ENCODE measurements at regions not wholly inside any gene's neighbourhood (a gene's known extent, or its start where the extent isn't known, plus 50 kb on each side); places are given as distances from the start of the nearest gene placed in this dataset.
"Not testable (repeated sequence)": the region's sequence is repeated elsewhere in the genome, so short reads cannot be mapped to it uniquely, and the experiment has no call there.

DNA sequence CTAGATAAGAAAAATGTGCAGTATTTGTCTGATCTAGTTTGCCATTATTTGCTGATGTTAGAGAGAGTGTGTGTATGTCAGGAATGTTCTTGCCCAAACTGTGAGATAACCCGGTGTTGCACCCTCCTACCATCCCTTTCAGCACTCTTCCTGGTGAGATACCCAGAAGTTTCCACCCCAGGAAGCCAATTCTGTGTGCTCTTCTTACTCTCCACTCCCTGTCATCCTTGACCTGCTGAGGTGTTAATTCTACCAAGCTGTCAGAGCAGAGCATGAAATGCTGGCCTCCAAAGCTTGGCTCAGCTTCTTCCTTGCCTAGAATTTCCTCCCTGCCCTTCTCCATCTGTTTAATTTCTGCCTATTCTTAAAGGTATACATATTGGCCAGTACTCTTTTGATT is 237.3 kb upstream of the CNR1 start:
- H3K27me3 ChIP-seq (replicated peaks; ENCODE audit: insufficient read depth) = no peaks in the 10 kb centered on the region; the same call in 1 of the 2 replicates
- DNase-seq = no peak
- in situ Hi-C loops (cut with MboI) = no loop called here
- H3K9ac ChIP-seq = no peak overlapping the region
- no peaks in the 10 kb centered on the region for H3K79me2 ChIP-seq (ENCODE audit: insufficient read depth)
- no peak overlapping the region for H3K4me3 ChIP-seq
- H3K9me2 ChIP-seq (ENCODE audit: insufficient read depth) = no peaks in the 10 kb centered on the region; the same call in 1 of the 2 replicates
- H3K36me3 ChIP-seq (ENCODE audit: low read depth) = no peaks in the 10 kb centered on the region
- H3K9me3 ChIP-seq (ENCODE audit: low read depth) = no peaks in the 10 kb centered on the region
- WGBS, 2 experiments (ENCODE audit: low coverage in 1 of 2, low lambda C conversion rate in 2 of 2, missing lambda C conversion rate in 2 of 2) = 29 to 52% methylated on average over 1 of the region's 1 CpG
- no peaks in the 10 kb centered on the region for H3K4me1 ChIP-seq (ENCODE audit: insufficient read depth)
- no peak overlapping the region for H2AFZ ChIP-seq
- H3K27ac ChIP-seq = no peak overlapping the region
- no peaks in the 10 kb centered on the region for H3F3A ChIP-seq (ENCODE audit: insufficient read depth)
- TF ChIP-seq EZH2 (IDR thresholded peaks at IDR 0.05; ENCODE audit: insufficient read depth, poor library complexity, severe bottlenecking) = no peak
- no peak for TF ChIP-seq EZH2phosphoT487 (IDR thresholded peaks at IDR 0.05; ENCODE audit: insufficient read depth, low read depth)
- H4K20me1 ChIP-seq (ENCODE audit: insufficient read depth) = no peaks in the 10 kb centered on the region
- H3K4me2 ChIP-seq (ENCODE audit: unreplicated experiment) = no peak overlapping the region

DNA sequence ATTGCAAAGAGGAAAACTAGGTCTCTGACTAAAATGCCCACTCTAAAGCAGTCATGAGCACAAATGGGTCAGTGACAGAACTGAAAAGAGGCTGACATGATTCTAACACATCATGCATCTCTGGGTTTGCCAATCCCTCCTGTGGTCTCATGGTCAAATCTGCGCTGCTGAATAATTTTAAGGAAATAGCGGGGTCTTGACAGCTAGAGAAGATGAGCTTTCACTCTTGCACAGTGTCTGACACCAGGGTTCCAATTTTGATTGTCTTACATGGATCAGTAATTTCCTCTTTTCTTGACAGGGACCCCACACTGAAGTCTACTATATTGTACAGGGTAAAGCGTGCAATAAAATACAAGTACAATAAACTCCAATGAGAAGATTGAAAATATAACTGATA is 236.8 kb upstream of the CNR1 start:
- no peaks in the 10 kb centered on the region for H3K79me2 ChIP-seq (ENCODE audit: insufficient read depth)
- H3K9me3 ChIP-seq (ENCODE audit: low read depth) = no peaks in the 10 kb centered on the region
- H3K4me1 ChIP-seq (ENCODE audit: insufficient read depth) = no peaks in the 10 kb centered on the region
- H2AFZ ChIP-seq = no peak overlapping the region
- H3K27ac ChIP-seq = no peak overlapping the region
- no peaks in the 10 kb centered on the region for H3K36me3 ChIP-seq (ENCODE audit: low read depth)
- H3F3A ChIP-seq (ENCODE audit: insufficient read depth) = no peaks in the 10 kb centered on the region
- no peaks in the 10 kb centered on the region; the same call in 1 of the 2 replicates for H3K27me3 ChIP-seq (replicated peaks; ENCODE audit: insufficient read depth)
- H4K20me1 ChIP-seq (ENCODE audit: insufficient read depth) = no peaks in the 10 kb centered on the region
- in situ Hi-C loops (cut with MboI) = no loop called here
- WGBS, 2 experiments (ENCODE audit: low coverage in 1 of 2, low lambda C conversion rate in 2 of 2, missing lambda C conversion rate in 2 of 2) = 62 to 66% methylated on average over 3 of the region's 3 CpGs
- no peak overlapping the region for H3K4me3 ChIP-seq
- no peak overlapping the region for H3K4me2 ChIP-seq (ENCODE audit: unreplicated experiment)
- no peak overlapping the region for H3K9ac ChIP-seq
- H3K9me2 ChIP-seq (ENCODE audit: insufficient read depth) = no peaks in the 10 kb centered on the region; the same call in 1 of the 2 replicates
- DNase-seq = no peak
- no peak for TF ChIP-seq EZH2phosphoT487 (IDR thresholded peaks at IDR 0.05; ENCODE audit: insufficient read depth, low read depth)
- no peak for TF ChIP-seq EZH2 (IDR thresholded peaks at IDR 0.05; ENCODE audit: insufficient read depth, poor library complexity, severe bottlenecking)

DNA sequence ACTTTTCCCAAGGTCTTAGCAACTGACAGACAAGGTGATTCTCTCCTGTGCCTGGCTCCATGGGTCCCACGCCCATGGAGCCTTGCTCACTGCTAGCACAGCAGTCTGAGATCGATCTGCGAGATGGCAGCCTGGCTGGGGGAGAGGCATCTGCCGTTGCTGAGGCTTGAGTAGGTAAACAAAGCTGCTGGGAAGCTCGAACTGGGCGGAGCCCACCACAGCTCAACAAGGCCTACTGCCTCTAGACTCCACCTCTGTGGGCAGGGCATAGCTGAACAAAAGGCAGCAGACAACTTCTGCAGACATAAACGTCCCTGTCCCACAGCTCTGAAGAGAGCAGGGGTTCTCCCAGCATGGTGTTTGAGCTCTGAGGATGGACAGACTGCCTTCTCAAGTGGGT is 224.9 kb upstream of the CNR1 start:
- H3K79me2 ChIP-seq (ENCODE audit: insufficient read depth); H3K27ac ChIP-seq; H4K20me1 ChIP-seq (ENCODE audit: insufficient read depth); H3K4me2 ChIP-seq (ENCODE audit: unreplicated experiment); H3K36me3 ChIP-seq (ENCODE audit: low read depth); H3K9ac ChIP-seq; H3K4me3 ChIP-seq; H3K4me1 ChIP-seq (ENCODE audit: insufficient read depth); H3F3A ChIP-seq (ENCODE audit: insufficient read depth); DNase-seq; H3K9me3 ChIP-seq (ENCODE audit: low read depth); H3K9me2 ChIP-seq (ENCODE audit: insufficient read depth); in situ Hi-C loops (cut with MboI); H2AFZ ChIP-seq: not testable (repeated sequence)
- peaks cover 20% of the 10 kb centered on the region for H3K27me3 ChIP-seq (replicated peaks; ENCODE audit: insufficient read depth)
- WGBS, 2 experiments (ENCODE audit: low coverage in 1 of 2, low lambda C conversion rate in 2 of 2, missing lambda C conversion rate in 2 of 2) = 33 to 35% methylated on average over 7 of the region's 7 CpGs

DNA sequence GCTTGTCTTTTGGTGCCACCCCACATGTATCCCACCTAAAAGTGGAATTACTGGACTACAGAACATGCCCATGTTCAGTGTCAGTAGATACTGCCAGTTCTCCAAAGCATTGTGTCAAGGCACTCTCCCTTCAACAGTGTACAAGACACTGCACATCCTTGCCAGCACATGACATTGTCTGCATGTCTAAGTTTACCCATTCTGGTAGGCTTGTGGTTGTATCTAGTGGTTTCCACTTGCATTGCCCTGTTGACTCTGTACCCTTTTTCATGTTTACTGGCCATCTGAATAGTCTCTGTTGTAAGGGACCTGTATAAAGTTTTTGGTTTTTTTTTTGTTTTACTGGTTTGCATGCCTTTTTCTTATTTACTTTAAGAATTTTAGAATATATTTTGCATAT is 222.4 kb upstream of the CNR1 start:
- H2AFZ ChIP-seq = no peak overlapping the region
- no peaks in the 10 kb centered on the region for H3F3A ChIP-seq (ENCODE audit: insufficient read depth)
- TF ChIP-seq EZH2phosphoT487 (IDR thresholded peaks at IDR 0.05; ENCODE audit: insufficient read depth, low read depth) (no peak), EZH2 (IDR thresholded peaks at IDR 0.05; ENCODE audit: insufficient read depth, poor library complexity, severe bottlenecking) (no peak)
- no peaks in the 10 kb centered on the region for H3K9me3 ChIP-seq (ENCODE audit: low read depth)
- H3K4me1 ChIP-seq (ENCODE audit: insufficient read depth) = no peaks in the 10 kb centered on the region
- peaks cover 15% of the 10 kb centered on the region for H3K27me3 ChIP-seq (replicated peaks; ENCODE audit: insufficient read depth)
- no peak overlapping the region for H3K4me2 ChIP-seq (ENCODE audit: unreplicated experiment)
- no peak overlapping the region for H3K27ac ChIP-seq
- no peak overlapping the region for H3K4me3 ChIP-seq
- H3K9ac ChIP-seq = no peak overlapping the region
- H4K20me1 ChIP-seq (ENCODE audit: insufficient read depth) = no peaks in the 10 kb centered on the region
- in situ Hi-C loops (cut with MboI) = no loop called here
- no peaks in the 10 kb centered on the region for H3K9me2 ChIP-seq (ENCODE audit: insufficient read depth)
- H3K36me3 ChIP-seq (ENCODE audit: low read depth) = no peaks in the 10 kb centered on the region
- H3K79me2 ChIP-seq (ENCODE audit: insufficient read depth) = no peaks in the 10 kb centered on the region
- no peak for DNase-seq

DNA sequence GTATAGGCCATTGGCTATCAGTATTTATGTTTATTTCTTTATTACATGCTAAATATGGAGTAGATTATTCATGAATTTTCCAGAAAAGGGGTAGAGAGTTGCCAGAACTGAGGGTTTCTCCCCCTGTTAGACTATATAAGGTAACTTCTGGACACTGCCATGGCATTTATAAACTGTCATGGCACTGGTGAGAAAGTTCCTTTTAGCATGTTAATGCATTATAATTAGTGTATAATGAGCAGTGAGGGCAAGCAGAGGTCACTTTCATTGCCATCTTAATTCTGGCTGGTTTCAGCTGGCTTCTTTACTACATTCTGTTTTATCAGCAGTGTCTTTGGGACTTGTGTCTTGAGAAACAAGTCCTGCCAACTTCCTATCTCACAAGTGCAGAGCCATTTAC is 220.0 kb upstream of the CNR1 start:
- Histone ChIP-seq H3K9ac (no peak overlapping the region), H2AFZ (no peak overlapping the region), H3K4me3 (no peak overlapping the region), H3F3A (ENCODE audit: insufficient read depth) (peaks cover 2% of the 10 kb centered on the region; the same call in 1 of the 2 replicates), H3K79me2 (ENCODE audit: insufficient read depth) (no peaks in the 10 kb centered on the region), H4K20me1 (ENCODE audit: insufficient read depth) (no peaks in the 10 kb centered on the region), H3K9me2 (ENCODE audit: insufficient read depth) (no peaks in the 10 kb centered on the region), H3K4me1 (ENCODE audit: insufficient read depth) (peaks cover 2% of the 10 kb centered on the region), H3K9me3 (ENCODE audit: low read depth) (no peaks in the 10 kb centered on the region), H3K27ac (no peak overlapping the region), H3K27me3 (replicated peaks; ENCODE audit: insufficient read depth) (no peaks in the 10 kb centered on the region), H3K36me3 (ENCODE audit: low read depth) (no peaks in the 10 kb centered on the region), H3K4me2 (ENCODE audit: unreplicated experiment) (no peak overlapping the region)
- no peak for DNase-seq
- TF ChIP-seq EZH2phosphoT487 (IDR thresholded peaks at IDR 0.05; ENCODE audit: insufficient read depth, low read depth) (no peak), EZH2 (IDR thresholded peaks at IDR 0.05; ENCODE audit: insufficient read depth, poor library complexity, severe bottlenecking) (no peak)
- in situ Hi-C loops (cut with MboI) = no loop called here
